NCI-H748 (cell line): ENCODE measurements at regions not wholly inside any gene's neighbourhood (a gene's known extent, or its start where the extent isn't known, plus 50 kb on each side); places are given as distances from the start of the nearest gene placed in this dataset.
A peak's percentile ranks its signal among the peaks of the same experiment; 100 is the strongest.

Experiments used
- DNase-seq: peaks from one replicate; lab custom pipeline; 2025; ENCODE audit not compliant: unreplicated experiment; lab: John Stamatoyannopoulos, UW

GRCh38 chr14:84751745-84752144 lies 778.2 kb upstream of the FLRT2 start:
- DNase-seq: no peak

- DNase-seq: no peak
These were observed 769.3 kb upstream of the FLRT2 start for GRCh38 chr14:84760489-84761126.

- no peak for DNase-seq
These were observed 762.5 kb upstream of the FLRT2 start for GRCh38 chr14:84767434-84767833.

- peak; percentile 10 for DNase-seq
These were observed 759.9 kb upstream of the FLRT2 start for GRCh38 chr14:84770030-84770429.

- no peak for DNase-seq
These were observed 752.6 kb upstream of the FLRT2 start for GRCh38 chr14:84777356-84777755.

- no peak for DNase-seq
These were observed 747.0 kb upstream of the FLRT2 start for GRCh38 chr14:84782902-84783301.

- DNase-seq: no peak
These were observed 746.4 kb upstream of the FLRT2 start for GRCh38 chr14:84783511-84783910.

- DNase-seq: no peak
These were observed 743.9 kb upstream of the FLRT2 start for GRCh38 chr14:84785996-84786395.

GRCh38 chr14:84789012-84789411 lies 740.9 kb upstream of the FLRT2 start:
- DNase-seq: no peak

- no peak for DNase-seq
These were observed 737.1 kb upstream of the FLRT2 start for GRCh38 chr14:84792722-84793410.

GRCh38 chr14:84797326-84797725 lies 732.6 kb upstream of the FLRT2 start:
- peak; percentile 24 for DNase-seq

GRCh38 chr14:84804468-84804867 lies 725.5 kb upstream of the FLRT2 start:
- DNase-seq: no peak

- no peak for DNase-seq
These were observed 725.0 kb upstream of the FLRT2 start for GRCh38 chr14:84804895-84805294.

- no peak for DNase-seq
These were observed 723.8 kb upstream of the FLRT2 start for GRCh38 chr14:84806181-84806580.

- DNase-seq: no peak
These were observed 723.3 kb upstream of the FLRT2 start for GRCh38 chr14:84806622-84807021.

GRCh38 chr14:84807673-84808072 lies 722.3 kb upstream of the FLRT2 start:
- no peak for DNase-seq

- no peak for DNase-seq
These were observed 720.8 kb upstream of the FLRT2 start for GRCh38 chr14:84809158-84809557.

GRCh38 chr14:84814391-84814790 lies 715.6 kb upstream of the FLRT2 start:
- no peak for DNase-seq

- no peak for DNase-seq
These were observed 710.4 kb upstream of the FLRT2 start for GRCh38 chr14:84819528-84819927.

- no peak for DNase-seq
These were observed 704.3 kb upstream of the FLRT2 start for GRCh38 chr14:84825481-84826251.

- DNase-seq: no peak
These were observed 703.6 kb upstream of the FLRT2 start for GRCh38 chr14:84826294-84826693.

GRCh38 chr14:84850595-84850994 lies 679.3 kb upstream of the FLRT2 start:
- no peak for DNase-seq
